ENCODE measurements at regions not wholly inside any gene's neighbourhood (a gene's known extent, or its start where the extent isn't known, plus 50 kb on each side); places are given as distances from the start of the nearest gene placed in this dataset.
"Not testable (repeated sequence)": the region's sequence is repeated elsewhere in the genome, so short reads cannot be mapped to it uniquely, and the experiment has no call there.

- DNase-seq = no peak
Measured at GRCh38 chr6:10343320-10343719, 71.6 kb downstream of the TFAP2A start.

GRCh38 chr6:10341605-10342004 is 73.3 kb downstream of the TFAP2A start:
- DNase-seq = no peak

- DNase-seq = no peak
Measured at GRCh38 chr6:10338151-10338550, 76.7 kb downstream of the TFAP2A start.

DNA sequence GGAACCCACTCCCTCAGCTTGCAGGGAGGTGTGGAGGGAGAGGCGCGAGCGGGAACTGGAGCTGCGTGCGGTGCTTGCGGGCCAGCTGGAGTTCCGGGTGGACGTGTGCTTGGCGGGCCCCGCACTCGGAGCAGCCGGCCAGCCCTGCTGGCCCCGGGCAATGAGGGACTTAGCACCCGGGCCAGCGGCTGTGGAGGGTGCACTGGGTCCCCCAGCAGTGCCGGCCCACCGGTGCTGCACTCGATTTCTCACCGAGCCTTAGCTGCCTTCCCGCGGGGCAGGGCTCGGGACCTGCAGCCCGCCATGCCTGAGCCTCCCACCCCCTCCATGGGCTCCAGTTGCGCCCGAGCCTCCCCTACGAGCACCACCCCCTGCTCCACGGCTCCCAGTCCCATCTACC is 77.5 kb downstream of the TFAP2A start:
- DNase-seq = not testable (repeated sequence)

DNA sequence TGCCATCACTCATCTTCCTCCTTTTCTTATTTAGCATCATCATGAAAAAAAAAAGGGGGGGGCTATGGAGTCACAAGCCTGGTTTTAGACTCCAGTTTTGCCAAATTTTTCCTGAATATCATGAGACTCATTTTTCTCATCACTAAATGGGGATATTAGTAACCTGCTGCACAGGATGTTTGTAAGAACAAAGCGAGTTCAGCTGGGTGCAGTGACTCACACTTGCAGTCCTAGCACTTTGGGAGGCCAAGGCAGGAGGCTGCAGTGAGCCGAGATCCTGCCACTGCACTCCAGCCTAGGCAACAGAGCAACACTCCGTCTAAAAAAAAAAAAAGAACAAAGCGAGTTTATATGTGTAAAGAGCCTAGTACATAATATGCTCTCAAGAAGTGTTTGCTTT is 82.8 kb downstream of the TFAP2A start:
- DNase-seq = no peak

DNA sequence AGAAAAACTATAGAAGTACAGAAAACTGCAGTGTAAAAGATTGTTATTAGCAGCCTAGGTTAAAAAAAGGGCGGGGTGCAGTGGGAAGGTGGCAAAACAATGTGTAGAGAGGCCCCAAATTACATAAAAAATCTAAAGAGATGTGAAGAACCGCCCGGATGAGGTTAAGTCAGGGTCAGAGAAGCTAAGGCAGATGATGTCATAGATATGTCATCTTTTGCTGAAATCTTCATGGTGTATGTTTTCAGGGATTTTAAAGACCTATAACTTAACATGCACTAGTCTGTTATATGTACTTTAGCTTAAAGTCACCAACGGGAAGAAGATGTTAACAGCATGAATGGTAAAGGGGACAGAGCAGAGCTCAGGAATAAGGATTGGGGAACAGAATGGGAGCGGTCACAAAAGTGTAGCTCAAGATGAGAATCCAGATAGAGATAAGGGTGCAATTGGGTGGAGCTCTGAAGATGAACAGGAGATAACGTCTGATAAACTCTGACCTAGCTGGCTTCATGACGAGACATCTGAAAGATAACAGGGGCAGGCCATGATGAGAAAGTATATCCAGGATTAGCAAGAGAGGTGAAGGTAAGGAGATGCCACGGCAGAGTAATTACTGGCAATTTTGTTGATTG is 83.4 kb downstream of the TFAP2A start:
- DNase-seq = no peak

GRCh38 chr6:10330515-10330914 is 84.4 kb downstream of the TFAP2A start:
- no peak for DNase-seq

GRCh38 chr6:10323018-10323417 is 91.9 kb downstream of the TFAP2A start:
- DNase-seq = no peak

DNA sequence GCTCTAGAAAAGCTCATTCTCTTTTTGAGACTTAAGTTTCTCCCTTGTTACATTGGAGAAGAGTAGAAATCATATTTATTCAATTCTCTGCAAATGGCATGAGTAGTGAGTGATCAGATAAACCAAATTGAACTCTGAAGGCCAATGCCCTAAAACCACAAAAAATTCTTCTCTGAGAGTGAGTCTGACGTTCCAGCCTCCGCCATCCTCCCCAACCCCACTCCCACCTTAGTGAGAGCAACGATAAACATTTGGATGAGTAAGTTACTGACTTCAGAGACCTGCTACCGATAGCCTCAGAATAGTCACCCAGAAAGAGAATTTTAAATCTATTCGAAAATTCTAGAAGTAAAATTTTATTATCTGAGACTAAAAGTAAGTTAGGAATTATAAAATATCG is 94.6 kb downstream of the TFAP2A start:
- no peak for DNase-seq

DNA sequence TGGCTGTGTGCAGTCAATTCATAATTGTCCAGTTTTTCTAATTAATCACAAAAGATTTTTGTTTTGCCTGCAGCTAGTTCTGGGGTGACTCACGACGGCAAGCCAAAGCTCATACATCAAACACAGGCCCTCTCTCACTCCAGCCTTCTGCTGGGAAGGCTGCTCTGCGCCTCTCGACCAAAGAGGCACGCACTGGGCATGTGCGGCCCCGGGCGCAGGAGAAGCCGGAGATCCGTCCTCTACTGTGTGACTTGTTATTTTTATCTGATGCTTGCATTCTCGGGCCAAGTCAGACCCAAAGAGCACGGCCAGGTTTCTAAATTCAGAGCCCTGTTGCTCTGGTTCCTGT is 98.5 kb downstream of the TFAP2A start:
- no peak for DNase-seq

DNA sequence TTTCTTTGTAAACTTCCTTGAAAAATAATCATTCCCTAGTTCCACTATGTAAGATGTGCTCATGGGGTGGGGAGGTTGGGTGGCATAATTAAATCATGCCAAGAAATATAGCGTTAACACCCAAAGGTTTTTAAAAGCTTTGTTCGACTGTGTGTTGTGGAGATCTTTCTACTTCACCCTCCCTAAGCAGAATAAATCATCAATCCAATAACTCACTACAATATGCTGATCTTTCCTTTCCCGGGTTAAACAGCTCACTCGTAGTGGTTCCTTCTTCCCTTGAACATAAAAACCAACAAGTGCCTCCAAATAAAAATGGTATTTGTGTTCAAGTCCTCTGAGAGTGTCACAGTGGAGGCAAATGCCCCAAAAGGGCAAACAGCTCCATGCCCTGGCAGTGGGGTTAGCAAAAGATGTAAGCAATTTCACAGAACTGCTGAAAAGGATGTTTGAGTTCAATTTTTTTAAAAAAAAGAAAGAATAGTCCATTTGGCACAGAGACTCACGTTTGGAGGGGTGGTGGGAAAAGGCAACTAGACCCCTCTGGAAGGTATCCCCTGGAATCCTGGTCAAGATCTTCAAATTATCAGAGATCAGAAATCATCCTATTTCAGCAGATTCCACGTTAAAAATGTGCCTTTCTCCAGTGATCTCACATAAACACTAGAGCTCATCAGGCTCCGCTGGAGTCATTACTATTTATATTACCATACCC is 99.1 kb downstream of the TFAP2A start:
- DNase-seq = no peak

DNA sequence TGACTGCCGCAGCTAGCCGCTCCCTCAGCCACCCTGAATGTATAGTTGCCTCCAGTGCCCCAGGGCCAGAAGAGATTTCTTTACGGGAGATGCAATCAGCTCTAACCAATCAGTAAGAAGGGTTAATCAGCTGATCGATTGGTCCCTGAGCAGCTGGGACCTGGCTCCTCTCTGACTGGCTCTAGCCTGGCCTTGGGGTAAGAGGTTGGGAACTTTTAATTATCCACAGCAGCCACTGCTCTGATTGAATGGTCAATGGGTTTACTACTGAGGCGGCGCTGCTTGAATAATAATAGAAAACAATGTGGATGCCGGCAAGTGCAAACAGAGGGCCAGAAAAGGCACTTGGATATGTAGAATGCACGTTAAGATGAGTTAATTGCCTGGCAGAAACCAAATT is 99.8 kb downstream of the TFAP2A start:
- no peak for DNase-seq

- no peak for DNase-seq
Measured at GRCh38 chr6:10314163-10314955, 100.5 kb downstream of the TFAP2A start.

- DNase-seq = no peak
Measured at GRCh38 chr6:10313799-10314162, 101.1 kb downstream of the TFAP2A start.

DNA sequence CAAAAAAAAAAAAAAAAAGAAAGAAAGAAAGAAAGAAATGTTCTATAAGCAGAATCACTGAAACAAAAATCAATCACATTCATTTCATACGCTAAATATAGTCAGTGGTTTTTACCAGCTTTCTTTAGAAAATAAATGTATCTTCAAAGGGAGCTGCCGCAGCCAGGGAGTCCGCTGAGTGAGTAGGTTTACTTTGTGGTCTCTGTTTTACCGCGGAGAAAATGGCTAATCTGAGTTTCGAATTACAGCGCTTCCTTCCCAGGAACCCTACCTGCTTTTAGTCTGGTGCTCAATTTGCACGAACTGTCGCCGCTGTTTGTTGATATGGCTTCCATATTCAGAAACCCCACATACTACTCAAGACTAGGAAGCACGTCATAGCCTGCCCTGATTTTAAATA is 102.4 kb downstream of the TFAP2A start:
- no peak for DNase-seq

DNA sequence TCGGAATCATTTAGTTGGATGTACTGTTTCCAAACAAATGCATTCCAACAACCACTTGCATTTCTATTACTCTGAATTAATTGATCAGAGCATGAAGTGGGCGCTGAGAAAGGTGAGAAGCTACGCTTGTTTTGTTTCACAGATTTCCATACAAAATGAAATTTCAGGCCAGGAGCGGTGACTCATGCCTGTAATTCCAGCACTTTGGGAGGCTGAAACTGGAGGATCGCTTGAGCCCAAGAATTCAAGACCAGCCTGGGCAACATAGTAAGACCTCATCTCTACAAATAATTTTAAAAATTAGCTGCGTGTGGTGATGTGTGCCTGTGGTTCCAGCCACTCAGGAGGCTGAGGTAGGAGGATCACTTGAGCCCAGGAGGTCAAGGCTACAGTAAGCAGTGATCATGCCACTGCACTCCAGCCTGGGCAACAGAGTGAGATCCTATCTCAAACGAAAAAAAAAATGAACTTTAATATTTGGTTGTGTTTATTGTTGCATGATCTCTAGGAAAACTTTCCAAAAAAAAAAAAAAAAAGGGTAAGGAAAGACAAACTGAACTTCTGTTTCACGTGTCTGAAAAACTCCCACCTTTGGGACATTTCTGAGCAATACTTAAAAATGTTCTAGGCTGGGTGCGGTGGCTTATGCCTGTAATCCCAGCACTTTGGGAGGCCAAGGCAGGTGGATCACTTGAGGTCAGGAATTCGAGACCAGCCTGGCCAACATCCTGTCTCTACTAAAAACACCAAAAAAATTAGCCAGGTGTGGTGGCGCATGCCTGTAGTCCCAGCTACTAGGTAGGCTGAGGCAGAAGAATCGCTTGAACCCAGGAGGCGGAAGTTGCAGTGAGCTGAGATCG is 103.1 kb downstream of the TFAP2A start:
- DNase-seq = not testable (repeated sequence)

GRCh38 chr6:10310826-10311225 is 104.0 kb downstream of the TFAP2A start:
- no peak for DNase-seq

DNA sequence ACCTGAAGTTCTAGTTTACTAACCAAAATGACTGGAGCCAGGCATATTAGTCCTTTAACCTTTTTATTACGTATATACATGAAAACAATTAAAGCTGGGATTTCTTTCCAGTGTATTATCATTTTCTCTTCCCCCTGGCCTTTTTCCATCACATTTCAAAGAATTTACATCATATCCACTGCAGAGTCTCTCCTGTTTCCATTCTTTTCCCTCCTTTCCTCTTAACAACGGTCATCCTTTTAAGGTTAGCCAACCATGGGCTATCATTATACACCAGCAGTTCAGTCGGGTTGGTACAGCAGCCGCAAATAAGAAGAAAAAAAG is 104.6 kb downstream of the TFAP2A start:
- DNase-seq = no peak

DNA sequence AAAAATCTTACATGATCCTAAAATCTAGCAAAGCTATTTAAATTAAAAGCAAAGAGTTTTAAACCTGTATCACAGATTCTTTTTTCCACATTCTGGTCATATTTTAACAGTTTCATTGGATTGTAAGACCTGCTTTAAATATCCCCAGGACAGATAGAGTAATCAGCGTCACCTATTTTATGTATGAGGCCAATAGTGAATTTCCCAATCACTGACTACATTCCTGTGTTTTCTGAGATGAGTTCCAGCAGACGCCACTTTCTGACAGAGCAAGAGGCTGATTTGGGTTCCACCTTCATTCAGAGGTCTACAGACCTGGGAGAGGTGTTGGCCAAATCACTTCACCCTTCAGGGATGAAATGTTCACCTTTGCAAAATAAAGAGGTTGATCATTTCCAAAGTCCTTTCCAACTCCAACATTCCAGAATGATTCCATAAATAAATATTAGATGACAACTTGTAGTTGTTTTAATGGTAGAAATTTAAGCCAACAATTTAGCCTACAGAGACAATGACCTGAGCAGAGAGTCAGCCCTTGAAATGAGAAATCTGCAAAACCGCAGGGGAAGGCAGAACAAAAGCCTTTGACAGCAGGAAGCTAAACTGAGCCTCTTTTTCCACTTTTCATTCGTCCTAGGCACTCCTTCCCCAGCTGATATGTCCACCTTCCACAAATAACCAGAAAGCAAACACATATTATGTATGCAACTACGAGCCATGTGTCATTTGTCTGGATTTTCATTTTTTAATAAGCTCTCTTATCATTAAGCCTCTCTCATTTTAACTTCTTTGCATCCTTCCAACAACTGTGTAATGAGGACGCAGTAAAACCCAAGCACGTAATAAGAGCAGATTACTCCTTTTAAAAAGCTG is 105.2 kb downstream of the TFAP2A start:
- DNase-seq = no peak

DNA sequence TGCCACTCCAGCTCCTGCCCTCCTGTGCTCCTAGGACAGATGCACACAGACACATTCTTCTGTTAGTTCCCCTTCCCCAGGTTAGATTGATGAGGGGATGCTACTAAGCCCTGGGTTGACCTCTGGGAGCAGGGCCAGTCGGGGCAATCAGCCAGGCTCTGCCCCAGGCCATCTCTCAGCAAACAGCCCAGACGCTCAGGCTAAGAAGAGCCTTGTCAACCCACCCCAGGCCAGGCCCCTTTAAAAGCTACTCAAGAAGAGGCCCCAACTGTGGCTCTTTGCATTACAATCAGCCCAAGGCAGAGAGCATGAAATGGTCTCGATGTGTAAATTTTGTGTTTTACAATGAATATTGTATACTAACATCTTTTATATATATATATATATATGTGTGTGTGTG is 107.4 kb downstream of the TFAP2A start:
- no peak for DNase-seq

- DNase-seq = no peak
Measured at GRCh38 chr6:10307028-10307427, 107.8 kb downstream of the TFAP2A start.

Measured in renal pelvis (tissue), 1 donor.